Keratinocyte (primary cell): ENCODE measurements at regions not wholly inside any gene's neighbourhood (a gene's known extent, or its start where the extent isn't known, plus 50 kb on each side); places are given as distances from the start of the nearest gene placed in this dataset.

Experiments
- DNase-seq: peaks from one replicate; pipeline ENCODE4 v3.0.0-alpha.2; 2011; ENCODE audit warnings: low read depth, missing footprints, low spot score
- FAIRE-seq: peaks from 2 replicates; lab custom pipeline; 2011; peaks lifted over from hg19 to GRCh38; lab: Jason Lieb, UNC
- H2AFZ ChIP-seq: 2 replicates; pipeline ENCODE4 v1.6.0; 2012; ENCODE audit warnings: low read length, control low read depth, inconsistent platforms; ENCODE audit not compliant: control insufficient read depth
- H3K27ac ChIP-seq: 2 replicates; pipeline ENCODE4 v1.5.1; 2011; ENCODE audit warnings: low read length; ENCODE audit not compliant: control insufficient read depth, insufficient read depth
- H3K27me3 ChIP-seq: 3 replicates; pipeline ENCODE4 v1.6.0; 2011; ENCODE audit warnings: low read length; ENCODE audit not compliant: control insufficient read depth, insufficient read depth; ENCODE audit errors: extremely low read depth
- H3K36me3 ChIP-seq, 2 experiments: 2 replicates in 1 of 2; 3 replicates in 1 of 2; pipeline ENCODE4 v1.5.1; 2011; ENCODE audit warnings: low read length in 2 of 2, mild to moderate bottlenecking in 1 of 2; ENCODE audit not compliant: control insufficient read depth in 2 of 2, insufficient read depth in 2 of 2; ENCODE audit errors: extremely low read depth in 1 of 2
- H3K4me1 ChIP-seq: 3 replicates; pipeline ENCODE4 v1.5.1; 2011; ENCODE audit warnings: low read length; ENCODE audit not compliant: control insufficient read depth, insufficient read depth; ENCODE audit errors: extremely low read depth
- H3K4me2 ChIP-seq: 3 replicates; pipeline ENCODE4 v1.6.0; 2011; ENCODE audit warnings: low read depth, low read length; ENCODE audit not compliant: control insufficient read depth, insufficient read depth; ENCODE audit errors: extremely low read depth
- H3K4me3 ChIP-seq, 3 experiments: fragments of 200-600 bp in 1 of 3; sonication (generic) in 1 of 3; 2 replicates in 2 of 3; 3 replicates in 1 of 3; pipeline ENCODE4 v1.5.1; 2011 to 2016; ENCODE audit warnings: low read length in 3 of 3, mild to moderate bottlenecking in 3 of 3, control low read depth in 2 of 3, inconsistent platforms in 1 of 3, low read depth in 1 of 3, mixed read lengths in 1 of 3, mixed run types in 1 of 3, moderate library complexity in 1 of 3; ENCODE audit not compliant: control insufficient read depth in 2 of 3, insufficient read depth in 2 of 3; ENCODE audit errors: extremely low read depth in 1 of 3
- H3K79me2 ChIP-seq: 2 replicates; pipeline ENCODE4 v1.6.0; 2012; ENCODE audit warnings: low read length; ENCODE audit not compliant: control insufficient read depth, insufficient read depth
- H3K9ac ChIP-seq: 3 replicates; pipeline ENCODE4 v1.6.0; 2011; ENCODE audit warnings: low read length; ENCODE audit not compliant: control insufficient read depth, insufficient read depth; ENCODE audit errors: extremely low read depth
- H3K9me1 ChIP-seq: 3 replicates; pipeline ENCODE4 v1.6.0; 2011; ENCODE audit warnings: low read length; ENCODE audit not compliant: control insufficient read depth, insufficient read depth; ENCODE audit errors: extremely low read depth
- H3K9me3 ChIP-seq: 2 replicates; pipeline ENCODE4 v1.5.1; 2012; ENCODE audit warnings: low read depth, low read length; ENCODE audit not compliant: control insufficient read depth
- H4K20me1 ChIP-seq: 3 replicates; pipeline ENCODE4 v1.6.0; 2011; ENCODE audit warnings: low read length; ENCODE audit not compliant: control insufficient read depth, insufficient read depth; ENCODE audit errors: extremely low read depth
- CTCF ChIP-seq, 3 experiments: IDR thresholded peaks in 1 of 3; conservative IDR thresholded peaks in 1 of 3; optimal IDR thresholded peaks in 1 of 3; 2 replicates in 2 of 3; 3 replicates in 1 of 3; pipeline versions ENCODE3 to v1.5.1; 2011; ENCODE audit warnings: low read length in 3 of 3, mild to moderate bottlenecking in 3 of 3, moderate library complexity in 2 of 3, control low read depth in 1 of 3, inconsistent platforms in 1 of 3; ENCODE audit not compliant: insufficient read depth in 2 of 3; ENCODE audit errors: extremely low read depth in 1 of 3
- EZH2 ChIP-seq: IDR thresholded peaks from one replicate; pipeline ENCODE4 v1.6.1; 2012; ENCODE audit warnings: inconsistent platforms, mild to moderate bottlenecking, low read length, moderate library complexity
- dilution Hi-C: fragments of 300-500 bp; cut with MboI; formaldehyde crosslinking; loops from one replicate; pipeline ENCODE4 v1.7.0; 2020; ENCODE audit warnings: low sequenced_read_pairs; ENCODE audit not compliant: extremely low pct_ligation_motif_present

GRCh38 chr6:103908898-103909297 is 950.8 kb downstream of the HACE1 start:
- DNase-seq (no peak), FAIRE-seq (no peak)
- Histone ChIP-seq H3K4me1 (no peaks in the 10 kb centered on the region), H2AFZ (no peak overlapping the region), H3K27ac (no peak overlapping the region), H3K4me3 (no peak overlapping the region), H3K4me2 (no peak overlapping the region), H3K36me3 (no peaks in the 10 kb centered on the region), H3K9me3 (no peaks in the 10 kb centered on the region), H3K9ac (no peak overlapping the region), H3K27me3 (no peaks in the 10 kb centered on the region), H4K20me1 (no peaks in the 10 kb centered on the region), H3K9me1 (no peaks in the 10 kb centered on the region), H3K79me2 (no peaks in the 10 kb centered on the region)
- TF ChIP-seq EZH2 (no peak), CTCF (optimal IDR thresholded peaks at IDR 0.05 in 1 of 3, IDR thresholded peaks at IDR 0.05 in 1 of 3, conservative IDR thresholded peaks at IDR 0.05 in 1 of 3; ENCODE audit: extremely low read depth in 1 of 3, insufficient read depth in 2 of 3, low read length in 3 of 3) (no peak)
- dilution Hi-C loops, result no loop called here

- no peak overlapping the region for H3K27ac ChIP-seq
- no peak overlapping the region for H3K9ac ChIP-seq
- H3K4me1 ChIP-seq, result no peaks in the 10 kb centered on the region
- H4K20me1 ChIP-seq, result no peaks in the 10 kb centered on the region
- dilution Hi-C loops, result no loop called here
- no peaks in the 10 kb centered on the region for H3K36me3 ChIP-seq
- H3K9me3 ChIP-seq, result no peaks in the 10 kb centered on the region
- H3K4me2 ChIP-seq, result no peak overlapping the region
- no peaks in the 10 kb centered on the region for H3K9me1 ChIP-seq
- no peaks in the 10 kb centered on the region for H3K27me3 ChIP-seq
- H3K4me3 ChIP-seq, result no peak overlapping the region
- no peaks in the 10 kb centered on the region for H3K79me2 ChIP-seq
- DNase-seq (no peak), FAIRE-seq (no peak)
- H2AFZ ChIP-seq, result no peak overlapping the region
- TF ChIP-seq CTCF (optimal IDR thresholded peaks at IDR 0.05 in 1 of 3, IDR thresholded peaks at IDR 0.05 in 1 of 3, conservative IDR thresholded peaks at IDR 0.05 in 1 of 3; ENCODE audit: extremely low read depth in 1 of 3, insufficient read depth in 2 of 3, low read length in 3 of 3), result no peak
Observed at GRCh38 chr6:103895136-103895535, 964.6 kb downstream of the HACE1 start.
